A673 (cell line): ENCODE measurements at regions not wholly inside any gene's neighbourhood (a gene's known extent, or its start where the extent isn't known, plus 50 kb on each side); places are given as distances from the start of the nearest gene placed in this dataset.
"Not testable (repeated sequence)": the region's sequence is repeated elsewhere in the genome, so short reads cannot be mapped to it uniquely, and the experiment has no call there.

ENCODE experiments used
- EZH2 ChIP-seq: fragments of 200-600 bp; sonication (generic); IDR thresholded peaks from 2 replicates; pipeline ENCODE4 v1.6.1; 2017; ENCODE audit warnings: borderline replicate concordance, low read depth, mild to moderate bottlenecking, mixed read lengths, antibody characterized with exemption, low read length; ENCODE audit not compliant: poor library complexity, severe bottlenecking
- TF ChIP-seq, protein P1 (sequence below): fragments of 300-800, 200-600 bp; sonication (generic); conservative IDR thresholded peaks from 2 replicates; pipeline ENCODE4 v1.5.1; 2017; ENCODE audit warnings: low read depth, mild to moderate bottlenecking, antibody characterized with exemption, low read length, moderate library complexity, mixed read lengths

DNA sequence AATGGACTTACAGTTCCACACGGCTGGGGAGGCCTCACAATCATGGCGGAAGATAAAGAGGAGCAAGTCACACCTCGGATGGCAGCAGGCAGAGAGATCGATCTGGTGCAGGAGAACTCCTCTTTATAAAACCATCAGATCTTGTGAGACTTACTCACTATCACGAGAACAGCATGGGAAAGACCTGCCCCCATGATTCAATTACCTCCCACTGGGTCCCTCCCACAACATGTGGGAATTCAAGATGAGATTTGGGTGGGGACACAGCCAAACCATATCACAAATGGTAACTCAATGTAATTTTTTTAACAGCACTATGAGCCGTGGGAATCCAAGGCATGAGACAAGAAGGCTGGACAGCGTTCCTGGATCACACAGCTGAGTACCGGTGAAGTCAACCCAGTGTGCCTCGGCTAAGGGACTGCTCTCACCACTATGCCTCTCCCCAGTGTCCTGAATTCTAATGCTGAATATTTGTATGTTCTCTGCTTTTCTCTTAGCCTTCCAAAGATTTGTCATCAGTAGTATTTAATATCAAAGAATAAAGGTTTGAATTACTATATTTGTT, 84.3 kb downstream of the IRS2 start:
- TF ChIP-seq, protein P1, sequence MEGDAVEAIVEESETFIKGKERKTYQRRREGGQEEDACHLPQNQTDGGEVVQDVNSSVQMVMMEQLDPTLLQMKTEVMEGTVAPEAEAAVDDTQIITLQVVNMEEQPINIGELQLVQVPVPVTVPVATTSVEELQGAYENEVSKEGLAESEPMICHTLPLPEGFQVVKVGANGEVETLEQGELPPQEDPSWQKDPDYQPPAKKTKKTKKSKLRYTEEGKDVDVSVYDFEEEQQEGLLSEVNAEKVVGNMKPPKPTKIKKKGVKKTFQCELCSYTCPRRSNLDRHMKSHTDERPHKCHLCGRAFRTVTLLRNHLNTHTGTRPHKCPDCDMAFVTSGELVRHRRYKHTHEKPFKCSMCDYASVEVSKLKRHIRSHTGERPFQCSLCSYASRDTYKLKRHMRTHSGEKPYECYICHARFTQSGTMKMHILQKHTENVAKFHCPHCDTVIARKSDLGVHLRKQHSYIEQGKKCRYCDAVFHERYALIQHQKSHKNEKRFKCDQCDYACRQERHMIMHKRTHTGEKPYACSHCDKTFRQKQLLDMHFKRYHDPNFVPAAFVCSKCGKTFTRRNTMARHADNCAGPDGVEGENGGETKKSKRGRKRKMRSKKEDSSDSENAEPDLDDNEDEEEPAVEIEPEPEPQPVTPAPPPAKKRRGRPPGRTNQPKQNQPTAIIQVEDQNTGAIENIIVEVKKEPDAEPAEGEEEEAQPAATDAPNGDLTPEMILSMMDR = not testable (repeated sequence)
- not testable (repeated sequence) for TF ChIP-seq EZH2
